ENCODE measurements at regions not wholly inside any gene's neighbourhood (a gene's known extent, or its start where the extent isn't known, plus 50 kb on each side); places are given as distances from the start of the nearest gene placed in this dataset.

DNA sequence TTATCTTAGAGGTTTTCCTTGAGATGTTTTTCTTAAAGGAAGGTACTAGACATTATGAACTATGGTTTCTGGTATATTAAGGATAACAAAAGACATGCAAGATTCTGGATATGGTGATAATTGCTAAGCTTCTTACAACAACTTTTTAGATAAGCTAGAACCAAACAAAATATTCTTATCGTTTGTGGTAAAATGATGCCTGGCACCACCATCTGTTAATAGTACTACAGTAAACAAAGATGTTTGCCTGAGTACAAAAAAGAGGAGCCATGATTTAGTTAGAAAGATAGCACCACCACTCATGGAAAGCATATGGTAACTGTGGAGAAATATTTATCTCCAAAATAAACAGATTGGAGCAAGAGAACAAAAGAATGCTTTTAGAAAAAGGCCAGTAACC lies 747.3 kb downstream of the COL12A1 start:
- TF ChIP-seq, protein P1, sequence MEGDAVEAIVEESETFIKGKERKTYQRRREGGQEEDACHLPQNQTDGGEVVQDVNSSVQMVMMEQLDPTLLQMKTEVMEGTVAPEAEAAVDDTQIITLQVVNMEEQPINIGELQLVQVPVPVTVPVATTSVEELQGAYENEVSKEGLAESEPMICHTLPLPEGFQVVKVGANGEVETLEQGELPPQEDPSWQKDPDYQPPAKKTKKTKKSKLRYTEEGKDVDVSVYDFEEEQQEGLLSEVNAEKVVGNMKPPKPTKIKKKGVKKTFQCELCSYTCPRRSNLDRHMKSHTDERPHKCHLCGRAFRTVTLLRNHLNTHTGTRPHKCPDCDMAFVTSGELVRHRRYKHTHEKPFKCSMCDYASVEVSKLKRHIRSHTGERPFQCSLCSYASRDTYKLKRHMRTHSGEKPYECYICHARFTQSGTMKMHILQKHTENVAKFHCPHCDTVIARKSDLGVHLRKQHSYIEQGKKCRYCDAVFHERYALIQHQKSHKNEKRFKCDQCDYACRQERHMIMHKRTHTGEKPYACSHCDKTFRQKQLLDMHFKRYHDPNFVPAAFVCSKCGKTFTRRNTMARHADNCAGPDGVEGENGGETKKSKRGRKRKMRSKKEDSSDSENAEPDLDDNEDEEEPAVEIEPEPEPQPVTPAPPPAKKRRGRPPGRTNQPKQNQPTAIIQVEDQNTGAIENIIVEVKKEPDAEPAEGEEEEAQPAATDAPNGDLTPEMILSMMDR (IDR thresholded peaks at IDR 0.05), result no peak
- no peak for TF ChIP-seq POLR2A (IDR thresholded peaks at IDR 0.05)
- TF ChIP-seq POLR2AphosphoS5 (IDR thresholded peaks at IDR 0.05), result no peak
